ENCODE measurements at regions not wholly inside any gene's neighbourhood (a gene's known extent, or its start where the extent isn't known, plus 50 kb on each side); places are given as distances from the start of the nearest gene placed in this dataset.

DNA sequence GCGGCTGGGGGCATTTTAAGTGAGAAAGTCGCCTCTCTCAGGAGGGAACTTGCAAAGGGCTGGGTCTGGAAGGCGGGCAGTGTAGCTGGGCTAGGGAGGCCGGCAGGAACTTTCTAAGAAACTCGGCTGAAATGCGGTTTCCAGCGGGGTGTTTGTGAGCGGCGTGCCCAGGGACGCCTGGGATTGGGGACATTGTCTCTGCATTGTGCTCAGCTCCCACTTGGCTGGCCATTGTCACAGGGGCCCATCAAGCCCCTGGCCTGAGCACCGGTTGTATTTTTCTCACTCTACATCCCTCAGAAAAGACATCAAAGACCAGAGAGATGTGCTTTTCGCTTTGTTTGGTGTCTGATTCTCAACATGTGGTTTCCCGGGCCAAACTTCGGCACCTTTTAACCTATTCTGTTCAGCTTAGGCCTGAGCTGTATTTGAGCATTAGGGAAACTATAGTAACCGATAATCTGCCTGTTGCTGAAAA is 291.1 kb upstream of the IRX3 start:
- DNase-seq (ENCODE audit: low spot score) = no peak

DNA sequence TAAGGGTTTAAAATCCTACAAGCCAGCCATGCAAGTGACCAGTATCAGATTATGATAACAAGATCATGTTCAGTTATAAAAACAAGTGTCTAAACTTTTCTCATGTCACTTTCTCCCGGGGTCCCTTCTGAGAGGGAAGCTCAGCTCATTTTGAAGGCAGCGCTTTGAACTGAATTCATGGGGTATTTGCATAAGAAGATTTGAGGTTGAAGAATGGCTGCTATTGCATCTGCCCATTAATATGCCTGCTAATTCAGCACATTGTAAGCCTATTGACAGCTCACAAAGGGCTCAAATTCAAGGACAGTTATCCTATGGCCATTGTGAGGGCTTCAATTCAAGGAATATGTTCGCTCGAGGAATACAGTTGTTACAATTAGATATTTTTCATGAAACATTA is 290.2 kb upstream of the IRX3 start:
- DNase-seq (ENCODE audit: low spot score) = no peak

DNA sequence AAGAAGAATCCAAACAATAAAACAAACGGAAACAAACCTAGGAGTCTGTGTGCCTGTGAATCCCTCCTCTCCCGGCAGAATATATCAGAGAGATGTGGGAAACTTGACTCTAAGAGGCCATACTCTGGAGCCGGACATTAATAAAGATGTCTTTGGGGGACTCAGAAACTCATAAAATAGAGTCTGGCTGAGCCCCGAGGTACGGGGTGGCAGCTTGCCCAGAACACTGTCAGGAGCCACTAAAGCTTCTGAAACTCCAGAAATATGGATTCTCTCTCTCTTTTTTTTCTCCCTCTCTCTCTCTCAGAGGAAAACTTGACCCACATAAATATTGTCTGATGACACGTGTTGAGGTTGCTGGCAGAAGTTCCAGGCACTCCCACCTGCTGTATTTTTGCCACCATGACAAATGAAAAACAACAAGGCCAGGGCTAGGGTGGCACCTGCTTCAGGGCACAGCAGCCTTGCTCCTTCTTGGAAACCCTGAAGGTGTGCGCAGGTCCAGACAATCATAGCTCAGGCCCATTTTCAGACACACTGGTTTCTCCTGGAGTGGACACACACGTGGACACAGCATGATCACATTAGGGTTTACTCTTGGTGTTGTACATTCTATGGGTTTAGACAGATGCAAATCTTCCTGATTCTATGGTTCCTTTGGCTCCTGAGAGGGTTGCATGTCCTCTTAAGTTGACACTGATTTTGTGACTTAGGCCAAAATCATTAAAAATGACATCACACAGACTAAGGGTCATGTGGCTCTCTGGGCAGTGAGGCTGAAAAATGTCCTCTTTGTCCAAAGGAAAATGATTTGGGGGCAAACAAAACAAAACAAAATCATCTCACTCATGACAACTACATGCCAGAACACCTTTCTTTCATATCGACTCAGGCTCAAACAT is 282.6 kb upstream of the IRX3 start:
- no peak for DNase-seq (ENCODE audit: low spot score)

DNA sequence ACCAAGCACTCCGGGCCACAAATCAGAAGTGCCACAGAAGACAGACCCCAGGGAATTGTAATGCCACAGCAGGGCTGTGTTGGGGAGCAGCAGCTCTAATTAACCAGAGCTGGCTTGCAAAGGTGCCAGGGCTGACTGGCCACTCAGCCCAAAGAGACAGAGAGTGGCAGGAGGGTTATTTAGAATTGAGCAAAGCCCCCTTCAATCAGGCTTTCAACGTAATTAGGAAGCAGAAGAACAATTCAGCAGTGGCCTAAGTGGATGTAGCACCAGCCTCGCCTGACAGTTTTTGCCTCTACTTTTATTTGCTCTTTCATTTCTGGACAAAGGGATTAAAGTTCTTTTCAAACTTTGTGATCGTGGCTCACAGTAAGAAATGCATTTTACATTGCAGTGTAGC is 278.3 kb upstream of the IRX3 start:
- no peak for DNase-seq (ENCODE audit: low spot score)

GRCh38 chr16:54554581-54554980 is 268.0 kb upstream of the IRX3 start:
- no peak for DNase-seq (ENCODE audit: low spot score)

DNA sequence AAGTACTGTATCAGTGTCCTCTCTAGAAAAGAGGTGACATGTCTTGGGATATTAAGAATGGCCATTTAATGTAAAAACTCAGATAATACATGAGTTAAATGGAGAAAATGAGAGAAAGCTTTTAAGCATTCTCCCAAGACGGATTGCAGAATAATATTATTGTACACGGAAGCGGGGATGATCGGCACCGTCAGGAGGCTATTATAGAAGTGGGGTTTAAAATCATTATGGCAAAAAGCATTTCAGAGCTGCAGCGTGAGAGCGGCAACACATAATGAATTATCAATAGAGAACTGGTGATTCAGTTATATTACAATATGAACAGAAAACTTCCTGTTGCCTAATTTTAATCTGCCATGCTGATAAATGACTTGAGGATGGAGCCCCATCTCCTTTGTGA is 261.7 kb upstream of the IRX3 start:
- DNase-seq (ENCODE audit: low spot score) = no peak

DNA sequence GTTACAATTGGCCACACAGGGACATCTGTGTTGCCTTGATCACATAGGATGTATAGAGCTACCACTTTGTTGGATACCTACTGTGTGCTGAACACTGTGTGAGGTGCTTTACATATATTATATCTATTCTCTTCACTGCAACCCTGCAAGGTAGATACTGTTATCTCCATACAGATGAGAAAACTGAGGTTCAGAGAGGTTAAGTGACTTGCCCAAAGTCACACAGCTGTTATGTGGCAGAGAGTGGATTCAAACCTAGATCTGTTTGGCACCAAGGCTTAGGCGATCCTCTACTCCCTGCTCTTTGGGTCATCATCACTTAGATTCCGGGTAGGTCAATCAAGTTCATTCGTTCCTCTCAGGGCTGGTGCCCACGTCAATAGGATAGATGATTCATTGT is 260.5 kb upstream of the IRX3 start:
- DNase-seq (ENCODE audit: low spot score) = no peak

GRCh38 chr16:54546521-54546920 is 259.9 kb upstream of the IRX3 start:
- no peak for DNase-seq (ENCODE audit: low spot score)

DNA sequence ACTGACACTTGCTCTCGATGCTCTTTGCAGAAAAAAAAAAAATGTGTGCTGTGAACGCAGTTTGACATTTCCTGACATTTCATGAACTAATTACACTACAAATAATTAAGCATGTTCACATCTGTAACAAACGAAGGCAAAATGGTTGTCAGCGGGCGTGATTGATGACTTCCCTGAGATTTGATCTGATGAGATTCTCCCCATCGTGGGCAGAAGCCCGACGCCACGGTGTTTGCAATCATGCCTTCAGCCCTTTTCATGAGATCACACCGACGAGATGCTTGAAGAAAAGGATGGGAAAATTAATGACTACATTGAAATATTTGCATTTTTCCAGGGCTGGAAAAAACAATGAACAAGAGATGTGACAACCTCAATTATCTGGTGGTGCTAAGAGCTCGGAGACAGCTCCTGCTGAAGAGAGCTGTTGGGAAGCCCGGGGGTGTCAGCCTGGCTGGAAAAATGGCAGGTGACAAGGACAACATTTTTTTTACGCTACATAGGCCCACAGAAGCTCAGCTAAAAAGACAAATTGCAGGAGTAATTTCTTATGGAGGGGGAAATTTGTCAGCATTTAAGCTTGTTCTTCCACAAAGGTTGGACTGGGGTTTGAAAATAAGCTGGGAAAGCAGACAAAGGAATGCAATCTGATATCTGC is 259.4 kb upstream of the IRX3 start:
- no peak for DNase-seq (ENCODE audit: low spot score)

DNA sequence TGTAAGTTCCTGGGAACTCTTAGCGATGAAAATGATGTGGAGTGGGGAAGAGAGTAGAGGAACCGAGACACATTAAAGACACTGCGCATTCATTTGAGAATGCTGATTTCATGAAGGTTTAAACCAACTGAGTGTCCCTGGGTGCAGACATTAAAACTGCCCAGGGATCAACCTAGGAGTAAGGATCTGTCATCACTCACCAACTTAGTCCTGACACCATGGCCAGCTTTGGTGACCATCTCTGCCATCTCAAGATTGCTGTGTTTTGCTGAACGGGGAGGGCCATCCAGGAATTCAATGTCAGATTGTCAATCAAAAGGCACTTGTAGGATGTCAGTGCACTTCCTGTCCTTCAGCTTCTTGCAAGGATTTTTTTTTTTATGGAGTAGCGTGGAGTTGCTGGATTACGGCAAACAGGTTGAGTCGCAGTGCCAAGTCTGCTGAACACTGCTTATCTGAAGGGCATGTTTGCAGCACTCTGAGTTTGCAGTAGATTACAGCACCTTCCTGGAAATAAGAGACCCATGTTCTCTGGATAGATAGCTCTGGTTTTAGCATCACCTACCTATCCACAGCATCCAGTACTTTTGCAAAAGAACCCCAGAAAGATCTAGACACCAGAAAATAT is 258.1 kb upstream of the IRX3 start:
- DNase-seq (ENCODE audit: low spot score) = no peak

GRCh38 chr16:54542805-54543505 is 256.4 kb upstream of the IRX3 start:
- DNase-seq (ENCODE audit: low spot score) = no peak

DNA sequence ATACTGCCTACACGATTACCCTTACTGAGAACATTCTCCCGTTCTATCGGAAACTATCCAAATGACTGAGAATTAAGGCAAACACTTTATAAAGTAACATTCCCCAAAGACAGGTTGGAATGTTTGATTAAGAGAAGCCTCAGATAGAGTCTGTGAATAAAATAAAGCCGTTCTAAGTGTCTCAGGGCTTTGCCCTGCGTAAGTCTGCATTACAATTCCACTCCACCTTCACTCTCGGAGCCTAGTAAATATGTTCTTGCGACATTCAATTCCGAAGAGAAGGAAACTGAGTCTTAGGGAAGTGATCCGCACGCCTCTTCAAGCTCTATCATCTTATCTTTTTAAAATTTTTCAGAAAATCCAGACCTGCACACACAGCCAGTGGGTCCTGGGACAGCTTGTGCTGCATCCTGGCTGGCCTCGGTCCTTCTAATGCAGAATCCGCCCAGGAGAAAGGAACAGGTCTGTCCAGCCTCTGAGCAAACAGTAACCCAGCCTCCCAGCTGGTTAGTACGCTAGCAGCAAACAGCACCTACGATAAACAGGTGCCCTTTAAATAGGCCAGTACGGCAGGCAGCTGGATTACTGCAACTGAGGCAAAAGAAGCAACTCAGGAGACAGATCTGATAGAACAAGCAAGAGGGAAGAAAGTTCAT is 254.1 kb upstream of the IRX3 start:
- DNase-seq (ENCODE audit: low spot score) = no peak

DNA sequence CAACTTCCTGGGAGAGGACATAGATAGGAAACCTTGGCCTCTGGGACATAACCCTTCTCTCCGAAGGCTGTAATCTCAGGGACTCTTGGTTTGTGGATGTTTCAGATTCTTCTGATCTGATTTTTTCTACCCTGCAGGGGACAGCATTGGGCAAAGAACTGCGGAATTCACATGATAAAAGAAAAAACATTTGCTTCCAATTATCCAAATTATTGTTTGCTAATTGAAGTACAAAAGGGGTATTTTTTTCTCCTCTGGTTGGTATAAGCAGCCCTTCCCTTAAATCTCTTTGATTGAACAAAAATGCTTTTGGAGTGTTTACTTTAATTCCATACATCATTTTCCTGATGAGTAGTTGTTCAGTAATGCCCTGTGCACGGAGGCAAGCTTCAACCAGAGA is 251.7 kb upstream of the IRX3 start:
- no peak for DNase-seq (ENCODE audit: low spot score)

GRCh38 chr16:54533856-54534490 is 247.4 kb upstream of the IRX3 start:
- DNase-seq (ENCODE audit: low spot score) = no peak

DNA sequence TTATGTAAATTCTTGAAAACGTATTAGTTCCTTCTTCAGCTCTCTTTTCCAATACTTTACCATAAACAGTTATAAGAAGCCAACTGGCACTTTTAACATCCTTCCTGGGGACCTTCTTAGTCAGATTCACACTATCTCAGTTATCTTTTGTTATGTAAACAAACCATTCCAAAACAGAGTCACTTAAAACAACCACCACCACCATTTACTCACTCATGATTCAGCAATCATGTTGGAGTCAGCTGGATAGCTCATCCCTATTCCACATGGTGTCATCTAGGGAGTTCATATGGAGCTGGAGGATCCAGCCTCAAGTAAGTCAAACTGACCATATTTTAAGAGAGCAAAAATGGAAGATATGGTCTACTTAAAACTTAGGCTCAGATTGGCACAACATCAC is 240.3 kb upstream of the IRX3 start:
- no peak for DNase-seq (ENCODE audit: low spot score)

DNA sequence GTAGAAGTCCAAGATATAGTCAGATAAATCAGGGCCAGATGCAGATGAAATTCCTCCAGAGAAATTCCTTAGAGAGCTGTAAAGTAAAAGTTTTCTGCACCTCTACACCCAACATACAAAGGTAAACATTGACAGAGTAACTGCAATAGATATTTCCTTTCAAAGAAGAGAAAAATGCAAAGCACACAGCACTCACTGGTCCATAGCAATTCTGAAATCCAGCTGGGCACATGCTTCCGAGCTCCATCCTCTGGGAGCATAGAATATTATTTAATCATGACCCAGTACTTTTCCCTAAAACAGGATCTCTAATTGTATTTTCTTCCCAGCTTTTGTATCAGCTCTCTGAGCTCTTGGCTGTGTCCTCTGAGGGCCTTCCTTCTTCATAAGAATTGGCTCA is 239.5 kb upstream of the IRX3 start:
- DNase-seq (ENCODE audit: low spot score) = no peak

DNA sequence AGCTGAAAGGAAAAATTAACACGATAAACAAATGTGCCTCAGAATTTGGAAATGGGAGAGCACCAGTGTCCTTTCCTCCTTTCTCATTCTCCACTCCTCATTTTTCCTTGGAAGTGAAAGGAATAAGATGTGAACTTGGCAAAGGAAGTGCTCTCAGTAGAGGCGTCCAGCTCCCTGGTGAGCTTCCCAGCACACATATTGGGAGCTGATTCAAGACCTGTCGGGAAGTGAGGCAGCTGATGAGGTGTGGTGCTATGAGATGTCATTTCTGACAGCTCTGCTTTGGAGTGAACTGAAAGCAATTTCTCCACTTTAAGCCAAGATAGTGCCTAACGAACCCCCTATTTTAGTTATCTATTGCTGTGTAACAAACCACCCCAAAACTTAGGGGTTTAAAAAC is 238.5 kb upstream of the IRX3 start:
- DNase-seq (ENCODE audit: low spot score) = no peak

DNA sequence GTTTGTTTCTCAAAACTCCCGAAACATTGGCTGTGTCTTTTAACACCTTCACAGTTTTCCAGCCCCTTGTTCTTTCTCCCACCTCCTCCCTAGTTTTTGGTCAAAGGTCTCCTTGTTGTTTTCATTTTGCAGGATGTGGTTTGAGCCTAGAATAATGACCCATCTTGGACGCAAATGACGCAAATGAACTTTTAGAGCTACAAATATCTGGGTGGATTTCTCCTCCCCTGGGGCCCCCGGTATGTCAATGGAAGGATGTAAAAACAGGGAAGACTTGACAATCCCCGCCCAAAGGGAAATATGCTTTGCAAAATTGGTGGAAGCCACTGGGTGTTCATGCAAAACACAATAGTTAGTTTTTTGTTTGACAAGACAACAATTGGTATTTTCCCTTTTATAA is 236.0 kb upstream of the IRX3 start:
- no peak for DNase-seq (ENCODE audit: low spot score)

GRCh38 chr16:54521327-54521726 is 234.7 kb upstream of the IRX3 start:
- DNase-seq (ENCODE audit: low spot score) = no peak

DNA sequence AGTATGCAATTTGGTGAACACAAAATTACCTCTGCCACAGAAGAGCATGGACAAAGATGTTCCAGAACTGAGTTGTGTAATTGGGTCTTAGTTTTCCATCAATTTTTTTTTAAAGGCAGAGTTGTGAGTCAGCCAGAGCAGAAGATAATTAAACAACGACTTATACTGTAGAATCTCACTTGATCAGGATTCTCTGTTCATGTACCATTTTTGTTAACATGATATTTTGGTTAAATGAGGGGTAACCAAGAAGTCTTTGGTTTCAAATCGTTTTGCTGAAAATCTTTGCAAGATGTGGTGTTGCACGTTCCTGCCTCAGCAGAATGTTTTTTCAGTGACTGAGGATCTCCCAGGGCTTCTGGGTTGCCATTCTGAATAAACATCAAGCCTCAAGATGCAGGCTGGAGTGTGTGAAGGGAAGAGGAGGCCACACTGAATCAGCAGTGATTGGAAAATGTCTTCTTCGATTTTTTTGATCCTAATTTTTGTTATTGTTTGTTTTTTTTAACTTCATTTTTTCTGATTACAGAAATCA is 232.6 kb upstream of the IRX3 start:
- DNase-seq (ENCODE audit: low spot score) = no peak

- DNase-seq (ENCODE audit: low spot score) = no peak
These were observed 230.6 kb upstream of the IRX3 start for GRCh38 chr16:54517181-54517580.
